LHCN-M2 (cell line): ENCODE measurements at regions not wholly inside any gene's neighbourhood (a gene's known extent, or its start where the extent isn't known, plus 50 kb on each side); places are given as distances from the start of the nearest gene placed in this dataset.

Source experiments
- DNase-seq: peaks from one replicate; pipeline ENCODE4 v3.0.0-alpha.2; 2012; ENCODE audit warnings: low read depth

- no peak for DNase-seq
These were observed 118.3 kb upstream of the SHH start for GRCh38 chr7:155930527-155930926.

- no peak for DNase-seq
These were observed 117.8 kb upstream of the SHH start for GRCh38 chr7:155930061-155930460.

- DNase-seq = peak; percentile 14
These were observed 116.3 kb upstream of the SHH start for GRCh38 chr7:155928583-155928982.

- no peak for DNase-seq
These were observed 115.6 kb upstream of the SHH start for GRCh38 chr7:155927905-155928304.

GRCh38 chr7:155925682-155926081 lies 113.4 kb upstream of the SHH start:
- DNase-seq = no peak

GRCh38 chr7:155922067-155922816 lies 110.0 kb upstream of the SHH start:
- no peak for DNase-seq

- no peak for DNase-seq
These were observed 109.5 kb upstream of the SHH start for GRCh38 chr7:155921804-155922066.

GRCh38 chr7:155921086-155921803 lies 109.0 kb upstream of the SHH start:
- DNase-seq = no peak

- DNase-seq = no peak
These were observed 107.8 kb upstream of the SHH start for GRCh38 chr7:155920068-155920461.

GRCh38 chr7:155919391-155920067 lies 107.3 kb upstream of the SHH start:
- no peak for DNase-seq

- peak; percentile 97 for DNase-seq
These were observed 106.6 kb upstream of the SHH start for GRCh38 chr7:155918720-155919390.

GRCh38 chr7:155917836-155918430 lies 105.7 kb upstream of the SHH start:
- peak; percentile 20 for DNase-seq

GRCh38 chr7:155916926-155917655 lies 104.8 kb upstream of the SHH start:
- DNase-seq = no peak

- no peak for DNase-seq
These were observed 102.1 kb upstream of the SHH start for GRCh38 chr7:155914341-155914740.

GRCh38 chr7:155913719-155914118 lies 101.5 kb upstream of the SHH start:
- no peak for DNase-seq

GRCh38 chr7:155913291-155913690 lies 101.0 kb upstream of the SHH start:
- DNase-seq = peak; percentile 61

- no peak for DNase-seq
These were observed 99.3 kb upstream of the SHH start for GRCh38 chr7:155911471-155912105.

GRCh38 chr7:155908385-155908784 lies 96.1 kb upstream of the SHH start:
- DNase-seq = no peak

GRCh38 chr7:155907450-155908200 lies 95.4 kb upstream of the SHH start:
- DNase-seq = no peak

GRCh38 chr7:155901176-155901575 lies 88.9 kb upstream of the SHH start:
- DNase-seq = no peak
